A549 (cell line): ENCODE measurements at regions not wholly inside any gene's neighbourhood (a gene's known extent, or its start where the extent isn't known, plus 50 kb on each side); places are given as distances from the start of the nearest gene placed in this dataset.

Experiments used
- FOXS1 ChIP-seq: fragments of 250-450 bp; sonication (Bioruptor Pico); IDR thresholded peaks from 2 replicates; pipeline ENCODE4 v1.5.0; 2020; ENCODE audit warnings: mild to moderate bottlenecking, moderate library complexity
- JUNB ChIP-seq: fragments of >200 bp; sonication (Bioruptor Twin); formaldehyde crosslinking; IDR thresholded peaks from 2 replicates; pipeline ENCODE4 v1.6.1; 2016
- MAZ ChIP-seq: fragments of 150-350 bp; IDR thresholded peaks from 2 replicates; pipeline ENCODE4 v1.6.1; 2014; ENCODE audit warnings: antibody characterized with exemption, low read depth, low read length, borderline replicate concordance
- MYC ChIP-seq: IDR thresholded peaks from 2 replicates; pipeline ENCODE4 v1.6.1; 2012; ENCODE audit warnings: mild to moderate bottlenecking, inconsistent platforms, low read length, improper control_type of control experiment, borderline replicate concordance
- NFE2L2 ChIP-seq: fragments of 150-350 bp; conservative IDR thresholded peaks from 2 replicates; pipeline ENCODE4 v1.6.1; 2014; ENCODE audit warnings: low read length
- POLR2A ChIP-seq: IDR thresholded peaks from 2 replicates; pipeline ENCODE4 v1.6.1; 2012; ENCODE audit warnings: mild to moderate bottlenecking, low read length
- RAD21 ChIP-seq, 2 experiments: fragments of >200 bp in 1 of 2; sonication (Bioruptor Twin) in 1 of 2; formaldehyde crosslinking in 1 of 2; IDR thresholded peaks in 1 of 2; conservative IDR thresholded peaks in 1 of 2; 2 replicates in 1 of 2; 3 replicates in 1 of 2; pipeline ENCODE4 v1.6.1; 2012 to 2018; ENCODE audit warnings: inconsistent platforms in 1 of 2
- REST ChIP-seq: fragments of 200-600 bp; sonication (generic); IDR thresholded peaks from 2 replicates; pipeline ENCODE4 v1.6.1; 2016; ENCODE audit warnings: antibody characterized with exemption, mild to moderate bottlenecking, moderate library complexity
- RNF2 ChIP-seq: fragments of 200-600 bp; sonication (generic); IDR thresholded peaks from 2 replicates; pipeline ENCODE4 v1.6.1; 2016; ENCODE audit warnings: low read depth, mild to moderate bottlenecking, antibody characterized with exemption, moderate library complexity, borderline replicate concordance
- TF ChIP-seq, protein P1 (sequence below): fragments of >200 bp; sonication (Bioruptor Twin); formaldehyde crosslinking; IDR thresholded peaks from 3 replicates; pipeline ENCODE4 v1.5.1; 2016
- TF ChIP-seq, protein P2 (sequence below): IDR thresholded peaks from 2 replicates; pipeline ENCODE4 v1.6.1; 2012

GRCh38 chr6:1197309-1197708 lies 114.6 kb upstream of the FOXQ1 start:
- TF ChIP-seq POLR2A (no peak), NFE2L2 (no peak), MAZ (no peak), JUNB (no peak), MYC (no peak), REST (no peak), RNF2 (no peak), RAD21 (conservative IDR thresholded peaks at IDR 0.05 in 1 of 2, IDR thresholded peaks at IDR 0.05 in 1 of 2) (no peak), FOXS1 (CRISPR knock-in tag) (no peak)
- TF ChIP-seq, protein P1, sequence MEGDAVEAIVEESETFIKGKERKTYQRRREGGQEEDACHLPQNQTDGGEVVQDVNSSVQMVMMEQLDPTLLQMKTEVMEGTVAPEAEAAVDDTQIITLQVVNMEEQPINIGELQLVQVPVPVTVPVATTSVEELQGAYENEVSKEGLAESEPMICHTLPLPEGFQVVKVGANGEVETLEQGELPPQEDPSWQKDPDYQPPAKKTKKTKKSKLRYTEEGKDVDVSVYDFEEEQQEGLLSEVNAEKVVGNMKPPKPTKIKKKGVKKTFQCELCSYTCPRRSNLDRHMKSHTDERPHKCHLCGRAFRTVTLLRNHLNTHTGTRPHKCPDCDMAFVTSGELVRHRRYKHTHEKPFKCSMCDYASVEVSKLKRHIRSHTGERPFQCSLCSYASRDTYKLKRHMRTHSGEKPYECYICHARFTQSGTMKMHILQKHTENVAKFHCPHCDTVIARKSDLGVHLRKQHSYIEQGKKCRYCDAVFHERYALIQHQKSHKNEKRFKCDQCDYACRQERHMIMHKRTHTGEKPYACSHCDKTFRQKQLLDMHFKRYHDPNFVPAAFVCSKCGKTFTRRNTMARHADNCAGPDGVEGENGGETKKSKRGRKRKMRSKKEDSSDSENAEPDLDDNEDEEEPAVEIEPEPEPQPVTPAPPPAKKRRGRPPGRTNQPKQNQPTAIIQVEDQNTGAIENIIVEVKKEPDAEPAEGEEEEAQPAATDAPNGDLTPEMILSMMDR = no peak
- TF ChIP-seq, protein P2, sequence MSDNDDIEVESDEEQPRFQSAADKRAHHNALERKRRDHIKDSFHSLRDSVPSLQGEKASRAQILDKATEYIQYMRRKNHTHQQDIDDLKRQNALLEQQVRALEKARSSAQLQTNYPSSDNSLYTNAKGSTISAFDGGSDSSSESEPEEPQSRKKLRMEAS = no peak
